Amniotic epithelial cell (primary cell): ENCODE measurements at regions not wholly inside any gene's neighbourhood (a gene's known extent, or its start where the extent isn't known, plus 50 kb on each side); places are given as distances from the start of the nearest gene placed in this dataset.
"Not testable (repeated sequence)": the region's sequence is repeated elsewhere in the genome, so short reads cannot be mapped to it uniquely, and the experiment has no call there.

ENCODE experiments used
- DNase-seq: peaks from one replicate; pipeline ENCODE4 v3.0.0-alpha.2; 2010; ENCODE audit warnings: low read depth

GRCh38 chr10:8128511-8128910, 74.0 kb downstream of the GATA3 start:
- DNase-seq: no peak

- no peak for DNase-seq
These were observed 75.0 kb downstream of the GATA3 start for GRCh38 chr10:8129438-8129837.

- DNase-seq: peak; percentile 62
These were observed 76.8 kb downstream of the GATA3 start for GRCh38 chr10:8130973-8131911.

GRCh38 chr10:8133146-8133545, 78.7 kb downstream of the GATA3 start:
- no peak for DNase-seq

- DNase-seq: no peak
These were observed 82.2 kb downstream of the GATA3 start for GRCh38 chr10:8136736-8137135.

- DNase-seq: no peak
These were observed 82.8 kb downstream of the GATA3 start for GRCh38 chr10:8137272-8137681.

GRCh38 chr10:8137726-8138125, 83.2 kb downstream of the GATA3 start:
- DNase-seq: no peak

- peak; percentile 80 for DNase-seq
These were observed 84.0 kb downstream of the GATA3 start for GRCh38 chr10:8138471-8138870.

- DNase-seq: peak; percentile 64
These were observed 90.0 kb downstream of the GATA3 start for GRCh38 chr10:8144496-8144895.

GRCh38 chr10:8146650-8147049, 92.2 kb downstream of the GATA3 start:
- peak; percentile 26 for DNase-seq

- no peak for DNase-seq
These were observed 95.5 kb downstream of the GATA3 start for GRCh38 chr10:8149991-8150390.

- DNase-seq: no peak
These were observed 96.0 kb downstream of the GATA3 start for GRCh38 chr10:8150401-8150905.

- DNase-seq: no peak
These were observed 96.6 kb downstream of the GATA3 start for GRCh38 chr10:8151086-8151485.

- DNase-seq: no peak
These were observed 102.4 kb downstream of the GATA3 start for GRCh38 chr10:8156918-8157317.

- peak; percentile 44 for DNase-seq
These were observed 103.9 kb downstream of the GATA3 start for GRCh38 chr10:8158193-8159071.

GRCh38 chr10:8159341-8160165, 105.1 kb downstream of the GATA3 start:
- peak; percentile 48 for DNase-seq

- no peak for DNase-seq
These were observed 109.3 kb downstream of the GATA3 start for GRCh38 chr10:8163824-8164223.

GRCh38 chr10:8164640-8165039, 110.2 kb downstream of the GATA3 start:
- DNase-seq: not testable (repeated sequence)

- DNase-seq: no peak
These were observed 114.3 kb downstream of the GATA3 start for GRCh38 chr10:8168836-8169235.

- DNase-seq: no peak
These were observed 116.5 kb downstream of the GATA3 start for GRCh38 chr10:8171008-8171407.

- DNase-seq: no peak
These were observed 118.1 kb downstream of the GATA3 start for GRCh38 chr10:8172604-8173003.
